ENCODE measurements at regions not wholly inside any gene's neighbourhood (a gene's known extent, or its start where the extent isn't known, plus 50 kb on each side); places are given as distances from the start of the nearest gene placed in this dataset.

DNA sequence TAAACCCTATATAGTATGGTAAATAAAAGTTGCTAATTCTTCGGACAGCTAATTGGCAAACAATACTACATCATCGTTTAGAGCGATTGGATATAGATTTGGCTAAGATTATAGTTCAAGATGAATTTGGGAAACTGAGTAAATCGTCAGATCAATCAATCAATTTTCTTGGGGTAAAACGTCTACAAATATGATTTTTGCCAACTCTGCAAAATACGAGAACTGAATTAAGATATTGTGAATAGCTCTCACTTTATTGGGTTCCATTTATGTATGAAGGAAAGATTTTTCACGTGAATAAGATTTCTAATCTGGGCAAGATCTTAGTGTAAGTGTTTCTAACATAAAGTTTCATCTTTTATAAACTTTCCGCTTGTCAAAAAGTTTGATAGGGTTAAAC, 132.9 kb upstream of the AGR3 start:
- Mint-ChIP-seq H3K4me1 (ENCODE audit: low read depth) (peaks cover 4% of the 10 kb centered on the region), H3K27me3 (peaks cover 3% of the 10 kb centered on the region), H3K9me3 (ENCODE audit: low read depth) (peaks cover 3% of the 10 kb centered on the region), H3K27ac (no peak overlapping the region), H3K4me3 (ENCODE audit: low read depth) (no peak overlapping the region), H3K36me3 (ENCODE audit: insufficient read depth) (no peaks in the 10 kb centered on the region)
- TF ChIP-seq, protein P1, sequence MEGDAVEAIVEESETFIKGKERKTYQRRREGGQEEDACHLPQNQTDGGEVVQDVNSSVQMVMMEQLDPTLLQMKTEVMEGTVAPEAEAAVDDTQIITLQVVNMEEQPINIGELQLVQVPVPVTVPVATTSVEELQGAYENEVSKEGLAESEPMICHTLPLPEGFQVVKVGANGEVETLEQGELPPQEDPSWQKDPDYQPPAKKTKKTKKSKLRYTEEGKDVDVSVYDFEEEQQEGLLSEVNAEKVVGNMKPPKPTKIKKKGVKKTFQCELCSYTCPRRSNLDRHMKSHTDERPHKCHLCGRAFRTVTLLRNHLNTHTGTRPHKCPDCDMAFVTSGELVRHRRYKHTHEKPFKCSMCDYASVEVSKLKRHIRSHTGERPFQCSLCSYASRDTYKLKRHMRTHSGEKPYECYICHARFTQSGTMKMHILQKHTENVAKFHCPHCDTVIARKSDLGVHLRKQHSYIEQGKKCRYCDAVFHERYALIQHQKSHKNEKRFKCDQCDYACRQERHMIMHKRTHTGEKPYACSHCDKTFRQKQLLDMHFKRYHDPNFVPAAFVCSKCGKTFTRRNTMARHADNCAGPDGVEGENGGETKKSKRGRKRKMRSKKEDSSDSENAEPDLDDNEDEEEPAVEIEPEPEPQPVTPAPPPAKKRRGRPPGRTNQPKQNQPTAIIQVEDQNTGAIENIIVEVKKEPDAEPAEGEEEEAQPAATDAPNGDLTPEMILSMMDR (IDR thresholded peaks at IDR 0.05; ENCODE audit: unreplicated experiment), result no peak
- DNase-seq (ENCODE audit: low spot score, unreplicated experiment), result no peak

DNA sequence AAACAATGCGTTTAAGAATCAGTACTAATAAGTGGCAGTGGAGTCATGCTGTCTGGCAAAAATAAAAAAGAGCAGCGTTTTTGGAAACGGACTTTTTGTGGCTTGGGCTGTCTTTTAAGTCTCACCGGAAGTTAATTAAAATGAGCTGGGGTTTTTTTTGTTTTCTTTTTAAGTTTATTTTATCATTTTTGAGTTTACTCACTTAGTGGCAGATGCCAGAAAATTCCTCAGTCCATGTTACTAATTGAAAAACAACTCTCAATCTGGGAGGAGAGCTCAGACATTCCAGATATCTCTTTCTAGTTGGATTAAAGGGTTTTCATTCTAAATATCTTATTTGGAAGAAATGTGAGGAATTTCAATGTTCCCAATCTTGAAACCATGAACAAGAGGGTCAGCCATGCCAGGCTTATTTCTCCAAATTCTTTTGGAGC, 133.8 kb upstream of the AGR3 start:
- Mint-ChIP-seq H3K36me3 (ENCODE audit: insufficient read depth) (no peaks in the 10 kb centered on the region), H3K4me1 (ENCODE audit: low read depth) (peaks cover 4% of the 10 kb centered on the region), H3K27ac (no peak overlapping the region), H3K27me3 (no peaks in the 10 kb centered on the region), H3K4me3 (ENCODE audit: low read depth) (no peak overlapping the region), H3K9me3 (ENCODE audit: low read depth) (peaks cover 3% of the 10 kb centered on the region)
- no peak for DNase-seq (ENCODE audit: low spot score, unreplicated experiment)
- TF ChIP-seq, protein P1 (IDR thresholded peaks at IDR 0.05; ENCODE audit: unreplicated experiment), result no peak

DNA sequence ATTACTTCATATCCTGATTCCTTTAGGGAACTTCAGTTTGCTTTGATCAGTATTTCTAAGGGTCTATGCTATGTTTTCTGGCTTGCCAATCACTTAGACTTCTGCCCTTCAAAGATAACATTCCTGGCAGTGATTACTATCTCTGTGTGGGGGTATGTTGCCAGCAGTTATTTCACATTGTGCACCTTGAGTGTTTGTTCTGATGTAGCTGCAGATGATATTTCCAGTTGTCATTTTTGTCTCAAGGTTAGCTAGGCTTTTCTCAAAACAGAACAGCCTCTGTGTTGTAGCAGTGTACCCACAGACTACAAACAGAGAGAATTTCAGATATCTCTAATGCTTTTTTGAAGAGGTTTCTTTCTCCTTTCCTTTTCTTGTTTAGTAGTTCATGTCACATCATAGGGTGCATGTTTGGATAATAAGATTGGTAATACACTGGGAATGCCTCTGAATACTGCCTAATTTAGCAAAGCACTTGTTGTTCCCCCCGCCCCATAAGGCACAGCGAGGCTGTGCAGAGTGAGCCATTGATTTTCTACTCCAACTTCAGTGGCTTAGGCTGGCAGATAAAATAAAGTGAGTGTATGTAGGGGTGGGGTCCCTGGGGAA, 134.7 kb upstream of the AGR3 start:
- no peak for DNase-seq (ENCODE audit: low spot score, unreplicated experiment)
- Mint-ChIP-seq H3K27ac (no peak overlapping the region), H3K4me1 (ENCODE audit: low read depth) (peaks cover 4% of the 10 kb centered on the region), H3K4me3 (ENCODE audit: low read depth) (no peak overlapping the region), H3K9me3 (ENCODE audit: low read depth) (peaks cover 3% of the 10 kb centered on the region), H3K27me3 (no peaks in the 10 kb centered on the region), H3K36me3 (ENCODE audit: insufficient read depth) (no peaks in the 10 kb centered on the region)
- TF ChIP-seq, protein P1 (IDR thresholded peaks at IDR 0.05; ENCODE audit: unreplicated experiment), result no peak

DNA sequence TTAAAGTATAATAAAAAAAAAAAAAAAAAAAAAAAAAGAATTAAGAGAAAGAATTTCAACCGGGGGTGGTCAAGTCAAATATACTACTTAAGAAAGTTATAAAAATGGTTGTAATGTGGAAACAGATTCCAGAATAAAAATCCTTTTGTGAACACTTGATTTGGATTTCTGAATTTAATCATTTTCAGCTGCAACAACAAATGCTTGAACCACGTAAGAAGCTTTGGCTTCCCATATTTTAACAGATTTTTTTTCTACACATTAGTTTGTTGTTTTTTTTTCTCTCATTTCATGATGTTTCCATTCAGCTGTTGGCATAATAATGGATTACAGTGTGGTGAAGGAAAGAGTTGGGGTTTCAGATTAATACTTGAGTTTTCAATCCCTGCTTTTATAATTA, 137.3 kb upstream of the AGR3 start:
- H3K36me3 Mint-ChIP-seq (ENCODE audit: insufficient read depth), result no peaks in the 10 kb centered on the region
- no peak overlapping the region for H3K4me3 Mint-ChIP-seq (ENCODE audit: low read depth)
- peaks cover 3% of the 10 kb centered on the region for H3K9me3 Mint-ChIP-seq (ENCODE audit: low read depth)
- peaks cover 4% of the 10 kb centered on the region for H3K4me1 Mint-ChIP-seq (ENCODE audit: low read depth)
- DNase-seq (ENCODE audit: low spot score, unreplicated experiment), result no peak
- no peak overlapping the region for H3K27ac Mint-ChIP-seq
- no peaks in the 10 kb centered on the region for H3K27me3 Mint-ChIP-seq
- TF ChIP-seq, protein P1 (IDR thresholded peaks at IDR 0.05; ENCODE audit: unreplicated experiment), result no peak

DNA sequence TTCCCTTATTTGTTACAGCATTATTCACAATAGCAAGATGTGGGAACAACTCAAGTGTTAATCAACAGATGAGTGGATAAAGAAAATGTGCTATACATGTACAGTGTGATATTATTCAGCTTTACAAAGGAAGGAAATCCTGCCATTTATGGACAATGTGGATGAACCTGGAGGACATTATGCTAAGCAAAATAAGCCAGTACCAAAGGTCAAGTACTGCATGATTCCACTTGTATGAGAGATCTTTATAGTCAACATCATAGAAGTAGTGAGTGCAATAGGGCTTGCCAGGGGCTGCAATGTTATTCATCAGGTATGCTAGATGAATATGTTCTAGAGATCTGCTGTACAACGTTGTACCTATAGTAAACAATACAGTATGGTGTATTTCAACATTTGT, 138.5 kb upstream of the AGR3 start:
- Mint-ChIP-seq H3K27ac (no peak overlapping the region), H3K36me3 (ENCODE audit: insufficient read depth) (no peaks in the 10 kb centered on the region), H3K4me3 (ENCODE audit: low read depth) (no peak overlapping the region), H3K27me3 (no peaks in the 10 kb centered on the region), H3K4me1 (ENCODE audit: low read depth) (peaks cover 4% of the 10 kb centered on the region), H3K9me3 (ENCODE audit: low read depth) (peaks cover 3% of the 10 kb centered on the region)
- TF ChIP-seq, protein P1 (IDR thresholded peaks at IDR 0.05; ENCODE audit: unreplicated experiment), result no peak
- no peak for DNase-seq (ENCODE audit: low spot score, unreplicated experiment)
